ENCODE measurements at regions not wholly inside any gene's neighbourhood (a gene's known extent, or its start where the extent isn't known, plus 50 kb on each side); places are given as distances from the start of the nearest gene placed in this dataset.

GRCh38 chr13:111895896-111896821 lies 170.8 kb upstream of the SOX1 start:
- DNase-seq: no peak

DNA sequence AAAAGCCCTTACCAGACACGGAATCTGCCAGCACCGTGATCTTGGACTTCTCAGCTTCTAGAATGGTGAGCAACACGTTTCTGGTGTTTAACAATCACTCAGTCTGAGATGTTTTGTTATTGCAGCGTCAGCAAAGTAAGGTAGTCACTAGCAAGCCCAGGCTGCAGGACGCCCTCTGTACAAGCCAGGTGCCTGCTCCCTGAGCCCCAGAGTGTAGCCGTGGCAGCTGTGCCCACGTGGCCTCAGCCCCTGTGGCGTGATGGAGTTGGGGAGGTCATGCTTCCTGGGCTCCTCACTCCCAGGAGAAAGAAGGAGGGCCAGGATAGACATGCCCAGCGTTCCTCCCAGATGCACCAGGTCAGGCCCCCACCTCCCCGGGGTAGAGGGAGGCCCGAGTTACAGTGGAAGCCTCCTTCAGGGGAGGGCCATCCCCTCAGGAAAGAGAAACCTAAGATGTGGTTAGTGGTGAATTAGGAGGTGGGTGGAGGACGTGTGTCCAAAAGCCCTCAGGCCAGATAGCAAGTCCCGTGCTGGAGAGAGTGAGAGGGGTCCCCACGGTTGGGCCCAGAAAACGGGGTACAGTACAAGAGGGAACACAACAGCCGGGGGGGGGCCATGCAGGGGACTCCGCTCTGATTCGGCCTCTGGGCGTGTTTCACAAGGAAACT lies 169.6 kb upstream of the SOX1 start:
- DNase-seq: no peak

DNA sequence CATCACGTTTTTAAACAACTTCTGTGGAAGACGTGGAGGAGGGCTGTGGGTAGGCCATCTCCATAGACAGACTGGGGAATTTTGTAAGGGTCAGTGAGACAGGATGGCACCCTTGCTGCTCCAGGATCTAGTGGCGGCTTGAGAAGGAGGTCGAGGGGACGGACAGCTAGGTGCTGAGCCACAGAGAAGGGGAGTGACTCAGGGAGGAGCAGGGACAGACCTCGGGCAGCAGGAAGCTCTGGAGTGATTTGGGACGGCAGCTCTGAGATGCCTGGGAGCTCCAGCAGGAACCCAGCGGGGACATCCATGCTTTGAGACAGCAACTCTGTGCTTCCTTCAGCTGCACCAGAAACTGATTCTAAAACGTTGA lies 169.1 kb upstream of the SOX1 start:
- DNase-seq: no peak

DNA sequence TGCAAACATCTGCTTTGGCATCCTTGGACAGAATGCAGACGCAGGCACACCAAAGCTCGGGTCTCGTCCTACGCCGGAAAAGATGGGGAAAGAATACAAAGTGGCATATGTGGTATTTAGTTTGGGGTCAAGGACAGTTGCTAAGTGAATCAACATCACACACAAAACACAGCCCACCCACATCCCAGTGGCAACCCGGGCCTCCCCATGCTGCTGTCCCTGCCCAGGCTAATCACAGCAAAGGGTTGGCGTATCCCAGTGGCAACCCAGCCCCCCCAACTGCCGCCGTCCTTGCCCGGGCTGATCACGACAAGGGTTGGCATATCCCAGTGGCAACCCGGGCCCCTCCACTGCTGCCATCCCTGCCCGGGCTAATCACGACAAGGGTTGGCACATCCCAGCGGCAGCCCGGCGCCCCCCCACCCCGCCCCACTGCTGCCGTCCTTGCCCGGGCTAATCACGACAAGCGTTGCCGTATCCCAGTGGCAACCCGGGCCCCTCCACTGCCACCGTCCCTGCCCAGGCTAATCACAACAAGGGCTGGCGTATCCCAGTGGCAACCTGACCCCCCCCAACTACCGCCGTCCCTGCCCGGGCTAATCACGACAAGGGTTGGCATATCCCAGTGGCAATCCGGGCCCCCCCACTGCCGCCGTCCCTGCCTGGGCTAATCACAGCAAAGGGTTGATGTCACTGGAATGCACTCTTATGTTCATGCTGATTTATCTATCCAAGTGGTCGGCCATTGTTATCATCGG lies 167.8 kb upstream of the SOX1 start:
- no peak for DNase-seq

GRCh38 chr13:111899714-111900389 lies 167.1 kb upstream of the SOX1 start:
- DNase-seq: no peak

DNA sequence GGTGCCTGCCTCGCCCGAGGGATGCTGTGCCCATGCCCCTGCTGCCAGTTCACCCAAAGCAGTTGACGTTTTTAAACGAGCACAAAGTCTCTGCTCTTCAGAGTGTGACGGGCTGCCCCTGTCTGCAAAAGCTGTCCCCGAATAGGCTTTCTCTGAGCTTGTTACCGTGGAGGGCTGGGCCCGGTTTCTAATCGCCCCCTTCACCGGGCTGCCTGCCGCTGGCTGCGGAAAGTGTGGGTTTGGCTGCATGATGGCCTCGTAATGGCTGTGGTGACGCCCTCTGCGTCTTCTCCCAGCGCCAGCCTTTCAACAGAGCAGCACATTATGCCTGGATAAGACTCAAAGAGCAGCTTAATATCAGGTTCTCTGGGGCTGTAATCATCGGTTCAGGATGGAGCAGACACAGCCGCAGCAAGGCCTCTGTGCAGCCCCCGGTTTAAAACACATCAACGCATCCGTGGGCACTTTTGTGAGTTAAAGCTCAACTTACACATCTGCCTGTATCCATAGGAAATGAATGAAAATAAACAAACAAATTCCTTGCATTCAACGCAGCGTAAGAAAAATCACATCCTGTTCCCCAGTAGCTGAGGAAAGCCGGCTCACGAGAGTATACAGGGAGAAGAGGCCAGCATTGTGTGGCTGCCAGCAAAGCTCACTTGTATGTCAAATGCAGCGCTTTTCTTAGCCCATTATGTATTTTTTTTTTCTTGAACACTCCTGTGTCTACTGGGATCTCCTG lies 166.4 kb upstream of the SOX1 start:
- no peak for DNase-seq

GRCh38 chr13:111901267-111901915 lies 165.6 kb upstream of the SOX1 start:
- no peak for DNase-seq

GRCh38 chr13:111902726-111903125 lies 164.2 kb upstream of the SOX1 start:
- DNase-seq: no peak

DNA sequence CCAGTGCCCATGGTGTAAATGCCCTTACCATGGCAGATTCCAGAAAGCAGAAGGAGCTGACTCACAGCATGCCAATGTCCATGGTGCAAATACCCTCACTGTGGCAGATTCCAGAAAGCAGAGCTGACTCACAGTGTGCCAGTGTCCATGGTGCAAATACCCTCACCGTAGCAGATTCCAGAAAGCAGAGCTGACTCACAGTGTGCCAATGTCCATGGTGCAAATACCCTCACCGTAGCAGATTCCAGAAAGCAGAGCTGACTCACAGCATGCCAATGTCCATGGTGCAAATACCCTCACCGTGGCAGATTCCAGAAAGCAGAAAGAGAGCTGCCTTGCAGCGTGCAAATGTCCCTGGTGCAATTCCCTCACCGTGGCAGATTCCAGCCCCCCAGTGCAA lies 163.8 kb upstream of the SOX1 start:
- DNase-seq: no peak

DNA sequence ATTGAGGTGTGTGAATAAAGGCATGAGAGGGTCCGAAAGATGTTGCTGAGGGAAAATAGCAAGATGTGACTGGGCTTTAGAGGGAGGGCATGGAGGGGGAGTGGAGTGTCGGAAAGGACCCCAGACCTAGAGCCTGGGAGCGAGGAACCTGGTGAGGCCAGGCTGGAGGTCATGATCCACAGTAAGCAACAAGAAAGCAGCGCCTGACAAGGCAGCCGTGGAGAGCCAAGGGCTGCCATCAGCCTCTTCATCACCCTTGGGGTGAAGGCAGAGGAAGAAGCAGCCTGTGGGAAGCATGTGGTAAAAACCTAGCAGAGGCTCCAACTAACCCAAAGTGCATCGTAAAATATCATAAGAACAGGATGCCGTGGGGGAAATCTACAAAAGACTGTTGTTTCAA lies 162.8 kb upstream of the SOX1 start:
- no peak for DNase-seq

DNA sequence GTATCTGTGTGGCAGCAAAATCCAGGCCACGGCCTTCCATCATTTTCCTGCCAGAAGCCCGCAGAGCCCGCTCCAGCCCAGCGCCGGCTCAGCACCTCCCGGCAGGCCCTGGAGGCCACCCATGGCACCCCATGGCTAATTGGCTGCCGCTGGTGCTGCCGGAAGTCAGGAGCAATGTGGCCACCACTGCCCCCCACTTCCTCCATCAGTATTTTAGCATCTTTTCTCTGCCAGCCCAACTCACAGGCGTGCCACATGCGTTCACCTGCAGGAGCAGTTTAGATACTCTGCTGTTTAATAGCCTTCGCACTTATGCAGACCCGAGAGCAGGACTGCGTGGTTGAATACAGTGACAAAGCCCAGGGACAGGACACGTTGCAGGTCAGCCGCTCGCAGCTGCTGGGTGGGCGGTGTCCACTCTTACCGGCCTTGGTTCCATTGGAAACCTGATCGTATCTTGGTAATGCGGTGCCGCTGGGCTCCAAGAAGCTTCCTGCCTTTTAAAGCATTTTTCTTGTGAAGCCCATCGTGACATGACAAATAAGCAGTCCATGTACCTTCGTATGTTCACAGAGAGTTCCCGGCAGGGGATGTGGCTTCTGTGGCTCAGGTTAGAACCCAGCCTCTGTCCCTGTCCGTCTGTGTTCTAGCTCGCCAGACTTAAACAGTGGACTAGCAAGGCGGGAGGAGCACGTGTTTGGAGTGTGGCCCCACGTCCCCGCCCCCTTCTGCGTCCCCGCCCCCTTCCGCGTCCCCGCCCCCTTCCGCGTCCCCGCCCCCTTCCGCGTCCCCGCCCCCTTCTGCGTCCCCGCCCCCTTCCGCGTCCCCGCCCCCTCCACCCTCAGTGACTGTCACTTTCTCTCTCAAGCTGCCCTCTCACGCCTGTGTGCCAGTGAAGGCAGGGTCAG lies 162.0 kb upstream of the SOX1 start:
- DNase-seq: no peak

- no peak for DNase-seq
Measured at GRCh38 chr13:111905609-111905945, 161.4 kb upstream of the SOX1 start.

DNA sequence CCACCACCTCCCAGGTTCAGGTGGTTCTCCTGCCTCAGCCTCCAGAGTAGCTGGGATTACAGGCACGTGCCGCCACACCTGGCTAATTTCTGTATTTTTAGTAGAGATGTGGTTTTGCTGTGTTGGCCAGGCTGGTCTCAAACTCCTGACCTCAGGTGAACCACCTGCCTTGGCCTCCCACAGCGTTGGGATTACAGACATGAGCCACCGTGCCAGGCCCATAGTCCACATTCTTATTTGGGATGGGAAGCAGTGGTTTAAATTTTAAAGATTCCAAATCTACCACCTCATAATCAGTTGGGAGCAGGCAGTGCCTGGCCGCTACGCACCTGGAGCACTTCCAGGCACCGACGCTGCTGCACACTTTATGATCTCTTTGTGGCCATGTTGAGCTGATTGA lies 160.6 kb upstream of the SOX1 start:
- no peak for DNase-seq

DNA sequence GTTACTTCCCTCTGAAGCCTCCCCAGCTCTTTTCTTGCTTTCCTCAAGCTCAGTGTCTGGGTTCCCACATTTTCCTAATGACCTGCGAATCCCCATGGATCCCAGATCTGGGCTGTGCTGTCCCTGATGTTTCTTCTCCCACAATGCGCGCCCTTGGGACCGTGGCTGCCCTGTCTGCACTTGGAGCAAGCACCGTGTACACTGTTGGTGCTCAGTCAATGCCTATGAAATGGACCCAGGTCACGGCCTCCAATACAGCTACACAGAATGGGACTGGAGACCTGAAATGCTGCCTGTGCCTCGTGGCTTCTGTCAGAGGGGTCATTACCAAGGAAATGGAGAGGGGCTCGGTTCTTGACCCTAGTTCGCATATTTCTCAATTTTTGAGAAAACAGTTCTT lies 160.1 kb upstream of the SOX1 start:
- DNase-seq: no peak

DNA sequence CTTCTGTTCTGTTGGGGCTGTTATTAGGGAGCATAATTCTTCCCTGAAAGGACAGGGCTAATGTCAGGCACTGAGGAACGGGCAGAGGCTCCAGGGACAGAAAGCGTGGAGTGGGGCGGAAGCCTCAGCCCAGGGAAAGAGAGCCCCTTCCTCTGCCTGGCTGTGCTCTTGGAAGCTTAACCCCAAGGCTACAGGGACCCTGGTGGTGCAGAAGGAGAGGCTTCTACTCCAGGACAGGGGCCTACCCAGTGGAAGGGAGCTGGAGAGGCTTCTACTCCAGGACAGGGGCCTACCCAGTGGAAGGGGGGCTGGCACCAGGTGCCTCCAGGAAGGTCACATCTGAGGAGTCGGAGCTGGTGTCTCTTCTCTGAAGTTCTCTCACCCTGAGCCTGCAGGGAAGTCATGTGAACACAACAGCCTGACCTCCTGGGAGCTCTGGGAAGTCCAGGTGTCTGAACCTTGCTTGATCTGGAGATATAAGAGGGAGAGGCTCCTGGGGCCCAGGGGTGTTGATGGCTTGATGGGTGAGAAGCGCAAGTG lies 159.5 kb upstream of the SOX1 start:
- no peak for DNase-seq

DNA sequence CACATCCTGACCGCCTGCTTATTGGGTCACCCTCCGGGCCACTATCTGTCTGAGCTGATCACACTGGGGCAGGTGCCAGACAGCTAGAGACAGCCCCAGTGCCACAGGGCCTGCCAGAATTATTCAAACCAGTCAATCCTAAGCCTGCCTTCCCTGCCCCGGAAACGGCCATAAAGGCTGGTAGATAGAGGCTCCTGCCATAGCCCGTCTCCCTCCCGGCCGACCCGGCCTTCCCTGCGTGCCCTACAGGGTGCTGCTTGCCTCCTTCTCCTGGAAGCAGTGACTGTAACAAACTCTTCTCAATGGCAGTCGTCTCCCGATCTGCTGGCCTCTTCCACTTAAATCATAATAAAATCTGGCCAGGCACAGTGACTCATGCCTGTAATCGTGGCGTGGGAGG lies 158.6 kb upstream of the SOX1 start:
- no peak for DNase-seq

GRCh38 chr13:111908981-111909380 lies 158.0 kb upstream of the SOX1 start:
- no peak for DNase-seq

GRCh38 chr13:111909501-111909900 lies 157.4 kb upstream of the SOX1 start:
- no peak for DNase-seq

DNA sequence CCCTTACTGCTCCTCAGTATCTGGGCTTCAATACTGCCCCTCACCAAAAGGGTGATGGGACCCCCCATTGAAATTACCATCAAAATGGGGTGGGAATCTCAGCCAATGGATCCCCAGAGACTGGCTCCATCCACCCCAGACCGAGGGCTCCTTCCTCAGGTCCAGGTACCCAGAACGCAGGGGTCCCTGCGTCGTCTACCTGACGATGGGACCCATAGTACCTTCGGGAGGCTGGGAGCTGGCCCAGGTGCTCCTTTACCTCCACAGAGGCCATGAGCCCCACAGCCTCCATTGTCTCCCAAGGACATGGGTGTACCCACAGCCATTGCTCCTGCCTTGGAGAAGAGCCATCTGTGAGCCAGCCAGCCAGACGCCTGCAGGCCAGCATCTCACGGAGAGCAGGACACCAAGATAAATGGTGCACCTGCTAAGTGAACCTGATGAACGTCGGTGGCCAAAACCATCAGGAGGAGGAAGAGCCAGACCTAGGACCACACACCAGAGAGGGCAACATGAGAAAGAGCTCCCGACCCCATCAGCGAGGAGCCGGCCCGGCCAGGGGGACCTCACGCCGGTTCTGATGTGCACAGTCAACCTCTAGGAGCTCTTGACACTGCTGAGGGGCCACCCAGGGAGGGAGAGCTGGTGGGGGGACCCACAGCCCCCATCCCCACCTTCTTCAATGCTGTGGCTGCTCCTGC lies 156.8 kb upstream of the SOX1 start:
- DNase-seq: no peak

Measured in suppressor macrophage treated with lipopolysaccharide for 1 hour (primary cell).